ENCODE measurements at regions not wholly inside any gene's neighbourhood (a gene's known extent, or its start where the extent isn't known, plus 50 kb on each side); places are given as distances from the start of the nearest gene placed in this dataset.

DNA sequence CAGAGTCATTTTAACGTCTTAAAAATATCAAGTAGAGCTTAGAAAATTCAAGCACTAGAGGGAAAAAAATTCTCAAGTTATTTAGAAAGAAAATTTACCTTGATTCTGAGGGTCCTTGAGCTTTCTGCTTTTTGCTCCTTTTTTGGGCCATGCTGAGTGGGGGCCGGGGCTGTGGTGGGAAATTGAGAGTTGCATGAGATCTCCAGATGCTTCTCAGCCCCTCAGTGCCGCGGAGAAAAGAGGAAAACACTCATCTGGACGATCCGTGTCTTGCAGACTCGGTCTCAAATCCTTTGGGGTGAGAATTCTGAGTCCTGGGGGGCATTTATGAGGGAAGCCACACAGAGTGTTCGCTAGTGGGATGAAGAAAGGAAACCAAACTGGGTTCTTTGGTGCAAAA lies 700.8 kb downstream of the TBC1D22A start:
- TF ChIP-seq POLR2A (IDR thresholded peaks at IDR 0.05), result no peak
- TF ChIP-seq, protein P1, sequence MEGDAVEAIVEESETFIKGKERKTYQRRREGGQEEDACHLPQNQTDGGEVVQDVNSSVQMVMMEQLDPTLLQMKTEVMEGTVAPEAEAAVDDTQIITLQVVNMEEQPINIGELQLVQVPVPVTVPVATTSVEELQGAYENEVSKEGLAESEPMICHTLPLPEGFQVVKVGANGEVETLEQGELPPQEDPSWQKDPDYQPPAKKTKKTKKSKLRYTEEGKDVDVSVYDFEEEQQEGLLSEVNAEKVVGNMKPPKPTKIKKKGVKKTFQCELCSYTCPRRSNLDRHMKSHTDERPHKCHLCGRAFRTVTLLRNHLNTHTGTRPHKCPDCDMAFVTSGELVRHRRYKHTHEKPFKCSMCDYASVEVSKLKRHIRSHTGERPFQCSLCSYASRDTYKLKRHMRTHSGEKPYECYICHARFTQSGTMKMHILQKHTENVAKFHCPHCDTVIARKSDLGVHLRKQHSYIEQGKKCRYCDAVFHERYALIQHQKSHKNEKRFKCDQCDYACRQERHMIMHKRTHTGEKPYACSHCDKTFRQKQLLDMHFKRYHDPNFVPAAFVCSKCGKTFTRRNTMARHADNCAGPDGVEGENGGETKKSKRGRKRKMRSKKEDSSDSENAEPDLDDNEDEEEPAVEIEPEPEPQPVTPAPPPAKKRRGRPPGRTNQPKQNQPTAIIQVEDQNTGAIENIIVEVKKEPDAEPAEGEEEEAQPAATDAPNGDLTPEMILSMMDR (IDR thresholded peaks at IDR 0.05), result no peak

Data from heart left ventricle (tissue), 13 donors.